Ascending aorta (tissue), 2 donors: ENCODE measurements at regions not wholly inside any gene's neighbourhood (a gene's known extent, or its start where the extent isn't known, plus 50 kb on each side); places are given as distances from the start of the nearest gene placed in this dataset.
"Not testable (repeated sequence)": the region's sequence is repeated elsewhere in the genome, so short reads cannot be mapped to it uniquely, and the experiment has no call there.

Source experiments
- DNase-seq, 2 donors: peaks; one replicate each; pipeline ENCODE4 v3.0.0-alpha.2; 2019; ENCODE audit warnings: low spot score in 2 of 2
- H3K27ac ChIP-seq, 2 donors: fragments of 200-600 bp; sonication (generic); one replicate each; pipeline ENCODE4 v1.5.1; 2016 to 2017; ENCODE audit warnings: mild to moderate bottlenecking in 1 of 2
- H3K27me3 ChIP-seq: fragments of 200-600 bp; sonication (generic); one replicate; pipeline ENCODE4 v1.5.1; 2017
- H3K36me3 ChIP-seq, 2 donors: fragments of 200-600 bp; sonication (generic); one replicate each; pipeline ENCODE4 v1.5.1; 2016
- H3K4me1 ChIP-seq, 2 donors: fragments of 200-600 bp; sonication (generic); one replicate each; pipeline ENCODE4 v1.5.1; 2016 to 2017; ENCODE audit warnings: mild to moderate bottlenecking in 1 of 2
- H3K4me3 ChIP-seq, 2 donors: fragments of 200-600 bp; sonication (generic); one replicate each; pipeline ENCODE4 v1.5.1; 2016 to 2017; ENCODE audit warnings: mild to moderate bottlenecking in 1 of 2
- H3K9me3 ChIP-seq, 2 donors: fragments of 200-600 bp; sonication (generic); one replicate each; pipeline ENCODE4 v1.5.1; 2016
- intact Hi-C: fragments of 100-400 bp; cut with DNase I; formaldehyde crosslinking; loops from one replicate; pipeline ENCODE4 v1.15.1; 2023
- TF ChIP-seq, protein P1 (sequence below), 3 experiments: fragments of 200-600 bp in 2 of 3; fragments of 450-650 bp in 1 of 3; sonication (generic) in 2 of 3; IDR thresholded peaks; one replicate each; pipeline ENCODE4 v1.5.1; 2016 to 2019; ENCODE audit warnings: antibody characterized with exemption in 3 of 3, mild to moderate bottlenecking in 1 of 3, moderate library complexity in 1 of 3

DNA sequence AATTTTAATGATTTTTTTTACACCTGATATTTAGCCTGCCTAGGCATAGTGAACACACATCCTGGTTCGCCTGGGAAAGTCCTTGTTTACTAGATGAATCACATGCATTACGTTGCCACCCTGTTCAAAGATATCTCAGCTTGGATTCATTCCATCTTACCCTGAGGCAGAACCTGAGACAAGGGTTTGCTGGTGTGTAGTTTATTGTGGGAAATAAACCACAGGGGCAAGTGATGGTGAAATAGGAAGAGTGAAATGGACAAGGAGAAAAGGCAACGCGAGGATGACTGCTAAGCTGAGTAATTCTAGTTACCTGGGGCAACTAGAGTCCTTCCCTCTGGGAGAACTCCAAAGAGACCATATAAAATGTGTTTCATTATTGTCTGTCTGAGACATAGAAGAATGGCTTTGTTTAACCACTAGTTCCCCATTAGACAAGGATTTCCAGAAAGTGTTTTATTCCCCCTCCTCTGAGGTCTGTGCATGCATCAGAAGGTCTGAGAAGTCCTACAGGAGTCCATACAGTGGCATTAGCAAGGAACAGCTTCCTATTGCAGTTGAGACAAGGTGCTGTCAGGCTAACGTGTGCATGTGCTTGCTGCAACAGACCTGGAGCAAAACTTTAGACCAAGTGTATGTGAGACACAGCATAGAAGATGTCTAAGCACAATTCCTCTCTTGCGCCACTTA, 797.3 kb upstream of the FRG1 start:
- intact Hi-C loops, result no loop called here
- H3K4me1 ChIP-seq, result no peaks in the 10 kb centered on the region
- H3K9me3 ChIP-seq, result no peaks in the 10 kb centered on the region
- H3K27me3 ChIP-seq, result no peaks in the 10 kb centered on the region
- TF ChIP-seq, protein P1, sequence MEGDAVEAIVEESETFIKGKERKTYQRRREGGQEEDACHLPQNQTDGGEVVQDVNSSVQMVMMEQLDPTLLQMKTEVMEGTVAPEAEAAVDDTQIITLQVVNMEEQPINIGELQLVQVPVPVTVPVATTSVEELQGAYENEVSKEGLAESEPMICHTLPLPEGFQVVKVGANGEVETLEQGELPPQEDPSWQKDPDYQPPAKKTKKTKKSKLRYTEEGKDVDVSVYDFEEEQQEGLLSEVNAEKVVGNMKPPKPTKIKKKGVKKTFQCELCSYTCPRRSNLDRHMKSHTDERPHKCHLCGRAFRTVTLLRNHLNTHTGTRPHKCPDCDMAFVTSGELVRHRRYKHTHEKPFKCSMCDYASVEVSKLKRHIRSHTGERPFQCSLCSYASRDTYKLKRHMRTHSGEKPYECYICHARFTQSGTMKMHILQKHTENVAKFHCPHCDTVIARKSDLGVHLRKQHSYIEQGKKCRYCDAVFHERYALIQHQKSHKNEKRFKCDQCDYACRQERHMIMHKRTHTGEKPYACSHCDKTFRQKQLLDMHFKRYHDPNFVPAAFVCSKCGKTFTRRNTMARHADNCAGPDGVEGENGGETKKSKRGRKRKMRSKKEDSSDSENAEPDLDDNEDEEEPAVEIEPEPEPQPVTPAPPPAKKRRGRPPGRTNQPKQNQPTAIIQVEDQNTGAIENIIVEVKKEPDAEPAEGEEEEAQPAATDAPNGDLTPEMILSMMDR (IDR thresholded peaks at IDR 0.05), result no peak
- no peak for DNase-seq
- H3K36me3 ChIP-seq, result no peaks in the 10 kb centered on the region
- no peak overlapping the region for H3K27ac ChIP-seq
- no peak overlapping the region for H3K4me3 ChIP-seq

DNA sequence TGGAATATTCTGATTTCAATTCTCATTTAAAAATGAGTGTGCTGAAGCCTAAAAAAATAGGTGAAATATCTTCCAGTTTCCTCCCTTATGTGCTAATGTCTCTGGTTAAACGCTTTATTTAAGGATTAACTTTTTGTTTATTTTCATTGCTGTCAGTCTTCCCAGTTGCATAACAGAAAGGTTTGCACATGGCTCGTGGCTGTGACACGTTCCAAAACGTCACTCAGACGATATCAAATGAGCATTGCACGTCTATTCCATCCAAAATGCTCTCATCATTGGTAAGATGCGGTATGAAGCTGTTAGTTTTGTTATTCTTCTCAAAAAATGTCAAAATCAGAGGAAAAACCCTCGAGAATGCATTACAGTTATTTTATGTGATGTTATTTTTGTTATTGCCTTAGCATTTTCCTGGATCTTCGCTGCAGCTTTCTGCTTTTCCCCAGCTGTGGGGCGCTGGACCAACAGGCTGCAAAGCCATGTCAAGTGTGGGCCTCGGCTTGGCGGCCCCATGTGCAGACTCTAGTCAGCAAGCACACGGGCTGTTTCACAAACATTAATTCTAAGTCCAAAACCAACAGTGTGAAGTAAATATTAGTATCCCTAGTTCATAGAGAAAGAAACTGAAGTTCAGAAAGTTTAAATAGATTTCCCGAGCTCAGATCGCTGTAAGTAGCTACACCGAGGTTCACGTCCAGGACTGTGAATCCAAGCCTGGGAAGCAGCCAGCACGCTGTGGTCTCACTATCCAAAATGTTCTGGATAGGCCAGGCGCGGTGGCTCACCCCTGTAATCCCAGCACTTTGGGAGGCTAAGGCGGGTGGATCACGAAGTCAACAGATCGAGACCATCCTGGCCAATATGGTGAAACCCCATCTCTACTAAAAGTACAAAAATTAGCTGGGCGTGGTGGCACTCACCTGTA, 793.4 kb upstream of the FRG1 start:
- TF ChIP-seq, protein P1 (IDR thresholded peaks at IDR 0.05), result no peak
- H3K27me3 ChIP-seq, result no peaks in the 10 kb centered on the region
- H3K4me1 ChIP-seq, result no peaks in the 10 kb centered on the region
- no peaks in the 10 kb centered on the region for H3K36me3 ChIP-seq
- intact Hi-C loops, result no loop called here
- no peak overlapping the region for H3K27ac ChIP-seq
- peaks cover 0 to 4% of the 10 kb centered on the region in 2 donors for H3K9me3 ChIP-seq
- DNase-seq, result no peak
- no peak overlapping the region for H3K4me3 ChIP-seq

DNA sequence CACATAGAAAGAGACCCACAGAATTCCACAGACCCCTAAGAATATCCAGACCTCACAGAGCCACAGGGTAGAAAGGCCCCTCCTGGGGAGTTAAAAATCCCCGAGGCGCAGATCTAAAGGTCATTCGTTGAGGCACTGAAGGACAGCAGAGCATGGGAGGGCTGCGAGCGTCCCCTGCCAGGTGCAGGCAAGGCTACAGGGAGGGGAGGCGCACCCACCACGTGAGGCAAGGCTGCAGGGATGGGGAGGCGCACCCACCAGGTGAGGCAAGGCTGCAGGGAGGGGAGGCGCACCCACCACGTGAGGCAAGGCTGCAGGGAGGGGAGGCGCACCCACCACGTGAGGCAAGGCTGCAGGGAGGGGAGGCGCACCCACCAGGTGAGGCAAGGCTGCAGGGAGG, 785.6 kb upstream of the FRG1 start:
- intact Hi-C loops, H3K4me3 ChIP-seq, H3K4me1 ChIP-seq, H3K27me3 ChIP-seq, H3K36me3 ChIP-seq, DNase-seq, H3K27ac ChIP-seq, H3K9me3 ChIP-seq: not testable (repeated sequence)

DNA sequence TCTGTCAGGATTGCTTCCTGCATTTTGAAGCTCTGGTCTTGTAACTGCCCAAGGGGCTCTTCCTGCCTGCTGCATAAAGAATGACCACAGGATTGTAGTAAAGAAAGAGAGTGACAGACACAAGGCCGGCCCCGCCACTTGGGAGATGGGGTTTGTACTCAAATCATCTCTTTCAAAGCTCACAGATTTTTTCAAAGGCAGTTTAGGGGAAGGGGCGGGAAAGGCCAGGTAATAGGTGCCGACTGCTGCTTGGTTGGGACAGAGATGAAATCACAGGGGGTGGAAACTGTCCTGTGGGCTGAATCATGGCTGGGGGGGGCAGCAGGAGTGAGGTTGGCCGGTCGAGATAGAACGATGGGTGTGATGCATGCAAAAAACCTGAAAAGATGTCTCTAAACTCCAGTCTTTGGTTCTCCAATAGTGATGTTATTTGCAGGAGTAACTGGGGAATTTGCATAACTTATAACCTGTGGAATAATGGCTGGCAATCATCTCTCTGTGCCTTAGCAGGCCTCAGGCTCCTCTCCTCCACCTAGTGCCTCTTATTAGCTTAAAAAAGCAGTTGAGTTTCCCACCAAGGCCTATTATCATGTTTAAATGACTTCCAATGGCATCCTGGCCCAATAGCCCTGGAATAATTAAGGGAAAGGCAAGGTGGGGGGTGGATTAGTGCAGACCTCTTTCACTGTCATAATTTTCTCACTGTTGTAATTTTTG, 778.4 kb upstream of the FRG1 start:
- Histone ChIP-seq H3K27me3 (no peaks in the 10 kb centered on the region), H3K9me3 (no peaks in the 10 kb centered on the region), H3K27ac (no peak overlapping the region), H3K4me3 (no peak overlapping the region), H3K36me3 (no peaks in the 10 kb centered on the region), H3K4me1 (no peaks in the 10 kb centered on the region)
- no peak for DNase-seq
- intact Hi-C loops, result no loop called here
- TF ChIP-seq, protein P1 (IDR thresholded peaks at IDR 0.05), result no peak

DNA sequence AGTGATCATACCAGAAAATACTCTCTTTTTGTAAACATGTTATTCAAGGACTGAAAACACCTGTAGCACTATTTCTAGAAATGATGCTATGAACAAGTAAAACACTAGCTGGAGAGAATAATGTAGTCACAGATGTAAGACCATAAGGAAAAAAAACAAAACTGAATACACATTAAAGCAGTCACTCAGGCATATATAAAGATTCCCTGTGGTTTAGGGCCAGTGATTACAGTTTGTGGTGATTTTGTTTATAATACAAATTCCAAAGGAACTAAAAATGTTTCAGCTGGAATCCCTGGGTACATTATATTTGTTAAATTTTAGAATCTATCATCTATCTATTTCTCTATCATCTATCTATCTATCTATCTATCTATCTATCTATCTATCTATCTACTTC, 777.8 kb upstream of the FRG1 start:
- no peaks in the 10 kb centered on the region for H3K4me1 ChIP-seq
- H3K27ac ChIP-seq, result no peak overlapping the region
- TF ChIP-seq, protein P1 (IDR thresholded peaks at IDR 0.05), result no peak
- H3K27me3 ChIP-seq, result no peaks in the 10 kb centered on the region
- DNase-seq, result no peak
- H3K9me3 ChIP-seq, result no peaks in the 10 kb centered on the region
- intact Hi-C loops, result no loop called here
- H3K36me3 ChIP-seq, result no peaks in the 10 kb centered on the region
- no peak overlapping the region for H3K4me3 ChIP-seq

DNA sequence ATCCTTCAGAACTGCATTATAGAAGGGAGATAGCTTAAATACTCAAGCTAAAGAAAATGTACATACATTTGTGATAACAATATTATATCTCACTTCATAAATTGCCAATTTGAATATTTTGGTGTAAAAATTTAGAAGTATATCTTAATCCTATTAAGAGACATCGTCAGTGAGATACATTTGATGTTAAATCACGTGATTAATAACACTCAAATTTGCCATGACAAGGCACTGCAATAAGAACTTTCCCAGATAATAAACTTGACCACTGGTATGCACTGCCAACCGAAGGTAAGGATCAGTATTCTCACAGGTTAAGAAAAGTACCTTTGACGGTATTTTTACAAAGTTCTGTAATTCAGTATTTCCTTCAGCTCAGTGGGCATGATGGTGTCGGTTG, 764.7 kb upstream of the FRG1 start:
- Histone ChIP-seq H3K4me1 (no peaks in the 10 kb centered on the region), H3K36me3 (no peaks in the 10 kb centered on the region), H3K27ac (no peak overlapping the region), H3K9me3 (no peaks in the 10 kb centered on the region), H3K27me3 (no peaks in the 10 kb centered on the region), H3K4me3 (no peak overlapping the region)
- intact Hi-C loops, result no loop called here
- TF ChIP-seq, protein P1 (IDR thresholded peaks at IDR 0.05), result no peak
- DNase-seq, result no peak
